Stimulated activated CD8-positive, alpha-beta memory T cell treated with anti-CD3 and anti-CD28 coated beads, Interleukin-15, amount 100 ng/mL, for 48 hours (primary cell): ENCODE measurements at regions not wholly inside any gene's neighbourhood (a gene's known extent, or its start where the extent isn't known, plus 50 kb on each side); places are given as distances from the start of the nearest gene placed in this dataset.
A peak's percentile ranks its signal among the peaks of the same experiment; 100 is the strongest.
"Not testable (repeated sequence)": the region's sequence is repeated elsewhere in the genome, so short reads cannot be mapped to it uniquely, and the experiment has no call there.

Source experiments
- DNase-seq, 2 donors: peaks; one replicate each; pipeline ENCODE4 v3.0.0-alpha.2; 2020; ENCODE audit warnings: low read depth in 2 of 2

GRCh38 chr1:206312274-206312665 is 108.9 kb downstream of the SRGAP2 start:
- DNase-seq: not testable (repeated sequence)

- DNase-seq: not testable (repeated sequence)
Measured at GRCh38 chr1:206314951-206315636, 111.8 kb downstream of the SRGAP2 start.

GRCh38 chr1:206316901-206317300 is 113.6 kb downstream of the SRGAP2 start:
- DNase-seq: not testable (repeated sequence)

- DNase-seq: not testable (repeated sequence)
Measured at GRCh38 chr1:206317878-206318514, 114.7 kb downstream of the SRGAP2 start.

- DNase-seq: not testable (repeated sequence)
Measured at GRCh38 chr1:206320227-206320626, 116.9 kb downstream of the SRGAP2 start.

GRCh38 chr1:206326159-206326939 is 123.0 kb downstream of the SRGAP2 start:
- DNase-seq: not testable (repeated sequence)

GRCh38 chr1:206331597-206331996 is 128.3 kb downstream of the SRGAP2 start:
- DNase-seq: not testable (repeated sequence)

- DNase-seq: not testable (repeated sequence)
Measured at GRCh38 chr1:206333316-206333715, 130.0 kb downstream of the SRGAP2 start.

- DNase-seq: not testable (repeated sequence)
Measured at GRCh38 chr1:206333897-206334296, 130.6 kb downstream of the SRGAP2 start.

GRCh38 chr1:206334481-206334880 is 131.1 kb downstream of the SRGAP2 start:
- DNase-seq: not testable (repeated sequence)

- not testable (repeated sequence) for DNase-seq
Measured at GRCh38 chr1:206335162-206335561, 131.8 kb downstream of the SRGAP2 start.

- DNase-seq: not testable (repeated sequence)
Measured at GRCh38 chr1:206335875-206336846, 132.8 kb downstream of the SRGAP2 start.

GRCh38 chr1:206337024-206337423 is 133.3 kb upstream of the IKBKE start:
- DNase-seq: not testable (repeated sequence)

- DNase-seq: not testable (repeated sequence)
Measured at GRCh38 chr1:206350493-206351275, 119.6 kb upstream of the IKBKE start.

- DNase-seq: not testable (repeated sequence)
Measured at GRCh38 chr1:206351276-206352052, 118.8 kb upstream of the IKBKE start.

- DNase-seq: peak in 1 of 2 donors; percentile 12
Measured at GRCh38 chr1:206356310-206356709, 114.0 kb upstream of the IKBKE start.

- peak; percentile 34 to 44 for DNase-seq
Measured at GRCh38 chr1:206357962-206358361, 112.3 kb upstream of the IKBKE start.

- DNase-seq: not testable (repeated sequence)
Measured at GRCh38 chr1:206358771-206359170, 111.5 kb upstream of the IKBKE start.

- DNase-seq: not testable (repeated sequence)
Measured at GRCh38 chr1:206359377-206359776, 110.9 kb upstream of the IKBKE start.
